Endothelial cell (in vitro differentiated cells): ENCODE measurements at regions not wholly inside any gene's neighbourhood (a gene's known extent, or its start where the extent isn't known, plus 50 kb on each side); places are given as distances from the start of the nearest gene placed in this dataset.

ENCODE experiments used
- DNase-seq: peaks from one replicate; pipeline ENCODE4 v3.0.0; 2021; ENCODE audit warnings: low spot score
- H3K27ac Mint-ChIP-seq: one replicate; pipeline ENCODE4 v1.8.0; 2021; ENCODE audit warnings: mixed read lengths, inconsistent platforms; ENCODE audit not compliant: unreplicated experiment
- H3K27me3 Mint-ChIP-seq: one replicate; pipeline ENCODE4 v1.8.0; 2021; ENCODE audit warnings: mild to moderate bottlenecking, moderate library complexity, mixed read lengths, inconsistent platforms; ENCODE audit not compliant: unreplicated experiment
- H3K36me3 Mint-ChIP-seq: one replicate; pipeline ENCODE4 v1.8.0; 2021; ENCODE audit warnings: mild to moderate bottlenecking, low read depth, mixed read lengths, inconsistent platforms; ENCODE audit not compliant: unreplicated experiment
- H3K4me1 Mint-ChIP-seq: one replicate; pipeline ENCODE4 v1.8.0; 2021; ENCODE audit warnings: mild to moderate bottlenecking, mixed read lengths, inconsistent platforms; ENCODE audit not compliant: unreplicated experiment
- H3K4me3 Mint-ChIP-seq: one replicate; pipeline ENCODE4 v1.8.0; 2021; ENCODE audit warnings: mild to moderate bottlenecking, mixed read lengths, inconsistent platforms; ENCODE audit not compliant: unreplicated experiment
- H3K9me3 Mint-ChIP-seq: one replicate; pipeline ENCODE4 v1.8.0; 2021; ENCODE audit warnings: mixed read lengths, inconsistent platforms; ENCODE audit not compliant: unreplicated experiment
- CTCF ChIP-seq: fragments of 200-600 bp; sonication (generic); IDR thresholded peaks from one replicate; pipeline ENCODE4 v1.5.0; 2021; ENCODE audit warnings: antibody characterized with exemption; ENCODE audit not compliant: unreplicated experiment

- H3K27ac Mint-ChIP-seq: no peak overlapping the region
- no peaks in the 10 kb centered on the region for H3K27me3 Mint-ChIP-seq
- no peaks in the 10 kb centered on the region for H3K9me3 Mint-ChIP-seq
- no peaks in the 10 kb centered on the region for H3K36me3 Mint-ChIP-seq
- TF ChIP-seq CTCF: no peak
- DNase-seq: no peak
- H3K4me1 Mint-ChIP-seq: no peaks in the 10 kb centered on the region
- H3K4me3 Mint-ChIP-seq: no peak overlapping the region
Observed at GRCh38 chr13:105643966-105644365, 891.5 kb downstream of the EFNB2 start.

- H3K9me3 Mint-ChIP-seq: no peaks in the 10 kb centered on the region
Observed at GRCh38 chr13:105642511-105642958, 892.9 kb downstream of the EFNB2 start.

GRCh38 chr13:105641121-105641520, 894.3 kb downstream of the EFNB2 start:
- DNase-seq: no peak
- Mint-ChIP-seq H3K4me1 (no peaks in the 10 kb centered on the region), H3K9me3 (no peaks in the 10 kb centered on the region), H3K4me3 (no peak overlapping the region), H3K27me3 (no peaks in the 10 kb centered on the region), H3K36me3 (no peaks in the 10 kb centered on the region), H3K27ac (no peak overlapping the region)
- TF ChIP-seq CTCF: no peak

More at GRCh38 chr13:105642511-105642958, 892.9 kb downstream of the EFNB2 start:
- H3K27me3 Mint-ChIP-seq: no peaks in the 10 kb centered on the region
- no peak for TF ChIP-seq CTCF
- no peak overlapping the region for H3K4me3 Mint-ChIP-seq
- H3K4me1 Mint-ChIP-seq: no peaks in the 10 kb centered on the region
- no peaks in the 10 kb centered on the region for H3K36me3 Mint-ChIP-seq
- no peak overlapping the region for H3K27ac Mint-ChIP-seq
- DNase-seq: no peak

- no peak overlapping the region for H3K27ac Mint-ChIP-seq
- H3K27me3 Mint-ChIP-seq: no peaks in the 10 kb centered on the region
- no peaks in the 10 kb centered on the region for H3K36me3 Mint-ChIP-seq
- no peak overlapping the region for H3K4me3 Mint-ChIP-seq
- no peaks in the 10 kb centered on the region for H3K4me1 Mint-ChIP-seq
- no peaks in the 10 kb centered on the region for H3K9me3 Mint-ChIP-seq
- TF ChIP-seq CTCF: no peak
- DNase-seq: no peak
Observed at GRCh38 chr13:105638426-105638825, 897.0 kb downstream of the EFNB2 start.

- TF ChIP-seq CTCF: no peak
- DNase-seq: no peak
- no peak overlapping the region for H3K27ac Mint-ChIP-seq
- H3K36me3 Mint-ChIP-seq: no peaks in the 10 kb centered on the region
- no peak overlapping the region for H3K4me3 Mint-ChIP-seq
- H3K27me3 Mint-ChIP-seq: no peaks in the 10 kb centered on the region
- no peaks in the 10 kb centered on the region for H3K4me1 Mint-ChIP-seq
- no peaks in the 10 kb centered on the region for H3K9me3 Mint-ChIP-seq
Observed at GRCh38 chr13:105634059-105634458, 901.4 kb downstream of the EFNB2 start.
